A549 (cell line): ENCODE measurements at regions not wholly inside any gene's neighbourhood (a gene's known extent, or its start where the extent isn't known, plus 50 kb on each side); places are given as distances from the start of the nearest gene placed in this dataset.

Source experiments
- ATAC-seq, 2 experiments: fragments of 200-7000 bp in 1 of 2; fragments of >200 bp in 1 of 2; cut with Nextera tagmentation in 1 of 2; cut with Tn5 transposase in 1 of 2; 3 replicates each; pipeline versions ENCODE4 v1.8.0 to v1.9.1; 2018 to 2020; ENCODE audit warnings: mild to moderate bottlenecking in 1 of 2, moderate library complexity in 1 of 2
- CTCF ChIA-PET: fragments of 300-600 bp; sonication (Branson Sonifier 250); formaldehyde crosslinking; extraction: SDS; loops from one replicate; lab custom pipeline; 2021; ENCODE audit warnings: antibody characterized with exemption, inconsistent platforms; lab: Yijun Ruan, JAX
- POLR2A ChIA-PET: fragments of 350-600 bp; formaldehyde crosslinking; extraction: SDS; loops from one replicate; lab custom pipeline; 2021; ENCODE audit warnings: antibody characterized with exemption, inconsistent platforms; lab: Yijun Ruan, JAX
- DNase-seq, 2 experiments: peaks; one replicate each; pipeline versions ENCODE4 v3.0.0 to v3.0.0-alpha.2; 2011 to 2016; ENCODE audit warnings: low read depth in 1 of 2, low spot score in 1 of 2
- FAIRE-seq: peaks from 2 replicates; lab custom pipeline; 2011; peaks lifted over from hg19 to GRCh38; lab: Jason Lieb, UNC
- H3K27ac ChIP-seq, 2 experiments: fragments of >200 bp; sonication (Bioruptor Twin); formaldehyde crosslinking; 3 replicates each; pipeline ENCODE4 v1.5.1; 2016 to 2017
- H3K4me1 ChIP-seq: fragments of >200 bp; sonication (Bioruptor Twin); formaldehyde crosslinking; 3 replicates; pipeline ENCODE4 v1.6.1; 2016
- H3K4me2 ChIP-seq: fragments of >200 bp; sonication (Bioruptor Twin); formaldehyde crosslinking; 3 replicates; pipeline ENCODE4 v1.6.1; 2016
- H3K4me3 ChIP-seq: fragments of >200 bp; sonication (Bioruptor Twin); formaldehyde crosslinking; 3 replicates; pipeline ENCODE4 v1.5.1; 2016
- H3K9me3 ChIP-seq: fragments of >200 bp; sonication (Bioruptor Twin); formaldehyde crosslinking; 3 replicates; pipeline ENCODE4 v1.6.1; 2016
- BHLHE40 ChIP-seq: IDR thresholded peaks from 2 replicates; pipeline ENCODE4 v1.6.1; 2012; ENCODE audit warnings: low read depth, low read length, inconsistent platforms
- EHMT2 ChIP-seq: fragments of 200-600 bp; sonication (generic); IDR thresholded peaks from 2 replicates; pipeline ENCODE4 v1.6.1; 2016; ENCODE audit warnings: antibody characterized with exemption, low read depth, mild to moderate bottlenecking, moderate library complexity
- ELK1 ChIP-seq: fragments of 150-350 bp; IDR thresholded peaks from 2 replicates; pipeline ENCODE4 v1.6.1; 2014; ENCODE audit warnings: low read depth, mild to moderate bottlenecking, low read length
- FOSL2 ChIP-seq, 2 experiments: fragments of 450-650 bp in 1 of 2; fragments of >200 bp in 1 of 2; sonication (Bioruptor Twin) in 1 of 2; formaldehyde crosslinking; IDR thresholded peaks; 2 replicates each; pipeline versions ENCODE4 v1.5.0 to v1.6.1; 2016 to 2020; ENCODE audit warnings: mild to moderate bottlenecking in 1 of 2, moderate library complexity in 1 of 2
- HDAC2 ChIP-seq: fragments of 200-600 bp; sonication (generic); IDR thresholded peaks from 2 replicates; pipeline ENCODE4 v1.6.1; 2016
- HOXB5 ChIP-seq: fragments of 250-450 bp; sonication (Bioruptor Pico); IDR thresholded peaks from 2 replicates; pipeline ENCODE4 v1.5.0; 2020; ENCODE audit warnings: mild to moderate bottlenecking, moderate library complexity
- MAFK ChIP-seq: fragments of 450-650 bp; IDR thresholded peaks from 2 replicates; pipeline ENCODE4 v1.6.1; 2014; ENCODE audit not compliant: partially characterized antibody
- MAX ChIP-seq: IDR thresholded peaks from 2 replicates; pipeline ENCODE4 v1.6.1; 2012
- NFE2L2 ChIP-seq: fragments of 150-350 bp; conservative IDR thresholded peaks from 2 replicates; pipeline ENCODE4 v1.6.1; 2014; ENCODE audit warnings: low read length
- PBX3 ChIP-seq: IDR thresholded peaks from 2 replicates; pipeline ENCODE4 v1.6.1; 2012
- RARB ChIP-seq: fragments of 250-450 bp; sonication (Bioruptor Pico); IDR thresholded peaks from 2 replicates; pipeline ENCODE4 v1.8.0; 2021; ENCODE audit warnings: mild to moderate bottlenecking, moderate library complexity
- RCOR1 ChIP-seq: fragments of 150-350 bp; IDR thresholded peaks from 2 replicates; pipeline ENCODE4 v1.6.1; 2014; ENCODE audit warnings: antibody characterized with exemption, low read length, low read depth
- REST ChIP-seq: fragments of 200-600 bp; sonication (generic); IDR thresholded peaks from 2 replicates; pipeline ENCODE4 v1.6.1; 2016; ENCODE audit warnings: antibody characterized with exemption, mild to moderate bottlenecking, moderate library complexity
- SMC3 ChIP-seq: fragments of >200 bp; sonication (Bioruptor Twin); formaldehyde crosslinking; IDR thresholded peaks from 3 replicates; pipeline ENCODE4 v1.6.1; 2018; ENCODE audit warnings: inconsistent platforms
- WGBS: methylation state at CpG from one replicate; pipeline ENCODE4 v1.1.6; 2017; ENCODE audit errors: missing lambda C conversion rate; 5-methylcytosine and 5-hydroxymethylcytosine counted together

GRCh38 chr12:66947119-66947518 lies 268.2 kb upstream of the GRIP1 start (continued):
- TF ChIP-seq REST (no peak), RARB (CRISPR knock-in tag) (no peak), PBX3 (no peak), NFE2L2 (no peak), BHLHE40 (no peak)
- TF ChIP-seq, all 56 proteins: peak for 0

- FAIRE-seq (no peak), DNase-seq (no peak), ATAC-seq (no peak)
- no peaks in the 10 kb centered on the region for H3K9me3 ChIP-seq
- H3K4me2 ChIP-seq: no peak overlapping the region
- no peaks in the 10 kb centered on the region for H3K4me1 ChIP-seq
- WGBS: 34% methylated on average over 1 of the region's 1 CpG
- no peak overlapping the region for H3K4me3 ChIP-seq
- ChIA-PET CTCF (no interaction called here), POLR2A (no interaction called here)
- peak; percentile 38 for TF ChIP-seq MAFK
- no peak for TF ChIP-seq BHLHE40
- H3K27ac ChIP-seq: no peak overlapping the region
Measured at GRCh38 chr12:66952668-66953067, 273.8 kb upstream of the GRIP1 start.

GRCh38 chr12:66956300-66956699 lies 277.4 kb upstream of the GRIP1 start:
- no peak for TF ChIP-seq HDAC2
- TF ChIP-seq RCOR1: no peak
- no peak for TF ChIP-seq EHMT2
- no peak for TF ChIP-seq MAX
- no peak for TF ChIP-seq HOXB5 (CRISPR knock-in tag)
- no peak for TF ChIP-seq PBX3
- TF ChIP-seq ELK1: no peak
- ChIA-PET CTCF (interaction anchor here (1.0 kb wide), 1 partner anchor 15 kb away, joined by 3 read pairs; no protein-coding TSS in a partner anchor), POLR2A (no interaction called here)
- ATAC-seq: no peak
- no peak for DNase-seq
- no peak for FAIRE-seq
- H3K4me3 ChIP-seq: no peak overlapping the region
- no peak overlapping the region for H3K4me2 ChIP-seq
- no peaks in the 10 kb centered on the region for H3K9me3 ChIP-seq
- H3K27ac ChIP-seq: no peak overlapping the region
- H3K4me1 ChIP-seq: peaks cover 9% of the 10 kb centered on the region; the same call in 1 of the 3 replicates
- WGBS: 55% methylated on average over 3 of the region's 3 CpGs

GRCh38 chr12:66959276-66959675 lies 280.4 kb upstream of the GRIP1 start:
- TF ChIP-seq SMC3 (no peak), FOSL2 (IDR thresholded peaks at IDR 0.05) (no peak), FOSL2 (CRISPR knock-in tag; IDR thresholded peaks at IDR 0.05) (0 out of 2 replicates have a peak, but pooled peaks have one; percentile 16)
- TF ChIP-seq, all 56 proteins: peak for 1
- WGBS: 43% methylated on average over 2 of the region's 2 CpGs
- FAIRE-seq: no peak
- H3K4me3 ChIP-seq: no peak overlapping the region
- H3K4me2 ChIP-seq: no peak overlapping the region
- no peak overlapping the region for H3K27ac ChIP-seq
- ATAC-seq: no peak
- no peaks in the 10 kb centered on the region for H3K9me3 ChIP-seq
- peaks cover 9% of the 10 kb centered on the region; the same call in 1 of the 3 replicates for H3K4me1 ChIP-seq
- DNase-seq: no peak
- CTCF ChIA-PET: no interaction called here
- POLR2A ChIA-PET: no interaction called here
